ENCODE measurements at regions not wholly inside any gene's neighbourhood (a gene's known extent, or its start where the extent isn't known, plus 50 kb on each side); places are given as distances from the start of the nearest gene placed in this dataset.

- no peak overlapping the region for H2AFZ ChIP-seq (ENCODE audit: low read depth)
- H3K4me3 ChIP-seq (ENCODE audit: low read depth in 2 of 2, low read length in 1 of 2) = no peak overlapping the region
- H3K27me3 ChIP-seq (ENCODE audit: insufficient read depth) = no peaks in the 10 kb centered on the region; the same call in 1 of the 2 replicates
- POLR2A ChIA-PET = no interaction called here
- WGBS (ENCODE audit: low lambda C conversion rate) = 23% methylated on average over 3 of the region's 3 CpGs
- no peaks in the 10 kb centered on the region for H3K9me3 ChIP-seq
- no peaks in the 10 kb centered on the region for H3K4me1 ChIP-seq (ENCODE audit: control insufficient read depth in 1 of 2, insufficient read depth in 2 of 2, low read depth in 1 of 2, low read length in 1 of 2)
- CTCF ChIA-PET = no interaction called here
- no peak for DNase-seq
- H3K9ac ChIP-seq = no peak overlapping the region
- H3K36me3 ChIP-seq (replicated peaks in 1 of 2; ENCODE audit: control insufficient read depth in 1 of 2, insufficient read depth in 2 of 2, low read length in 1 of 2) = no peaks in the 10 kb centered on the region
- no peaks in the 10 kb centered on the region for H3F3A ChIP-seq (replicated peaks; ENCODE audit: insufficient read depth)
- no peak overlapping the region for H3K27ac ChIP-seq (ENCODE audit: low read depth in 2 of 2, low read length in 1 of 2)
- no peak overlapping the region for H3K4me2 ChIP-seq
- no peaks in the 10 kb centered on the region for H3K79me2 ChIP-seq (ENCODE audit: insufficient read depth)
- TF ChIP-seq FOXM1 (IDR thresholded peaks at IDR 0.05; ENCODE audit: low read depth) = no peak
- TF ChIP-seq PBX3 (IDR thresholded peaks at IDR 0.05) = no peak
- TF ChIP-seq MAX (IDR thresholded peaks at IDR 0.05; ENCODE audit: low read depth) = no peak
- TF ChIP-seq RAD21 (IDR thresholded peaks at IDR 0.05; ENCODE audit: low read length) = no peak
- TF ChIP-seq NRF1 (IDR thresholded peaks at IDR 0.05; ENCODE audit: low read depth, low read length) = no peak
- no peak for TF ChIP-seq ZBTB33 (IDR thresholded peaks at IDR 0.05; ENCODE audit: borderline replicate concordance, low read depth)
- TF ChIP-seq EP300 (IDR thresholded peaks at IDR 0.05; ENCODE audit: borderline replicate concordance in 1 of 2, low read depth in 1 of 2, low read length in 1 of 2) = no peak
- TF ChIP-seq CHD2 (IDR thresholded peaks at IDR 0.05; ENCODE audit: low read length, partially characterized antibody) = no peak
- TF ChIP-seq REST (IDR thresholded peaks at IDR 0.05; ENCODE audit: low read depth, low read length) = no peak
- TF ChIP-seq RFX5 (IDR thresholded peaks at IDR 0.05; ENCODE audit: low read length) = no peak
- no peak for TF ChIP-seq FOSL2 (IDR thresholded peaks at IDR 0.05; ENCODE audit: borderline replicate concordance, low read depth)
- no peak for TF ChIP-seq SIN3A (IDR thresholded peaks at IDR 0.05; ENCODE audit: borderline replicate concordance, low read depth, low read length)
- no peak for TF ChIP-seq SMC3 (IDR thresholded peaks at IDR 0.05; ENCODE audit: low read depth, low read length)
- H4K20me1 ChIP-seq (ENCODE audit: insufficient read depth) = no peaks in the 10 kb centered on the region
- no peaks in the 10 kb centered on the region for H3K9me2 ChIP-seq
Observed at GRCh38 chr3:71991046-71991445, 206.1 kb upstream of the PROK2 start.
